Neuronal stem cell (in vitro differentiated cells): ENCODE measurements at regions not wholly inside any gene's neighbourhood (a gene's known extent, or its start where the extent isn't known, plus 50 kb on each side); places are given as distances from the start of the nearest gene placed in this dataset.

Experiments
- DNase-seq: peaks from one replicate; pipeline ENCODE4 v3.0.0-alpha.2; 2013; ENCODE audit warnings: low spot score
- H2AFZ ChIP-seq: one replicate; pipeline ENCODE4 v1.6.1; 2013; ENCODE audit warnings: mild to moderate bottlenecking, low read length, inconsistent platforms
- H2AK5ac ChIP-seq: 2 replicates; pipeline ENCODE4 v1.6.1; 2013; ENCODE audit warnings: low read depth, mild to moderate bottlenecking, inconsistent platforms, low read length, moderate library complexity, mixed read lengths
- H2BK120ac ChIP-seq: 2 replicates; pipeline ENCODE4 v1.6.1; 2013; ENCODE audit warnings: low read depth, mild to moderate bottlenecking, inconsistent platforms, low read length, moderate library complexity, mixed read lengths
- H2BK12ac ChIP-seq: one replicate; pipeline ENCODE4 v1.6.1; 2013; ENCODE audit warnings: low read length, inconsistent platforms
- H2BK15ac ChIP-seq: 2 replicates; pipeline ENCODE4 v1.6.1; 2013; ENCODE audit warnings: mild to moderate bottlenecking, low read length, inconsistent platforms, mixed read lengths
- H2BK5ac ChIP-seq: one replicate; pipeline ENCODE4 v1.6.1; 2013; ENCODE audit warnings: inconsistent platforms, mild to moderate bottlenecking, low read length, moderate library complexity
- H3K14ac ChIP-seq: one replicate; pipeline ENCODE4 v1.6.1; 2013; ENCODE audit warnings: low read length, inconsistent platforms
- H3K18ac ChIP-seq: 2 replicates; pipeline ENCODE4 v1.6.1; 2013; ENCODE audit warnings: low read length, inconsistent platforms
- H3K23ac ChIP-seq: 2 replicates; pipeline ENCODE4 v1.6.1; 2013; ENCODE audit warnings: low read depth, mild to moderate bottlenecking, mixed read lengths, low read length, inconsistent platforms; ENCODE audit not compliant: poor library complexity
- H3K27ac ChIP-seq: replicated peaks from 3 replicates; pipeline ENCODE4 v1.5.1; 2013; ENCODE audit warnings: low read length, inconsistent platforms
- H3K27me3 ChIP-seq, 3 experiments: 2 replicates each; pipeline ENCODE4 v1.6.1; 2013; ENCODE audit warnings: low read length in 3 of 3, mild to moderate bottlenecking in 2 of 3, inconsistent platforms in 1 of 3, low read depth in 1 of 3, mixed read lengths in 1 of 3, moderate library complexity in 1 of 3; ENCODE audit not compliant: control insufficient read depth in 3 of 3, insufficient read depth in 3 of 3
- H3K36me3 ChIP-seq, 2 donors: replicated peaks in 1 of 2; 2 replicates each; pipeline ENCODE4 v1.6.1; 2013; ENCODE audit warnings: low read length in 2 of 2; ENCODE audit not compliant: control insufficient read depth in 2 of 2, insufficient read depth in 2 of 2
- H3K4ac ChIP-seq: 2 replicates; pipeline ENCODE4 v1.6.1; 2013; ENCODE audit warnings: inconsistent platforms, mild to moderate bottlenecking, low read length, moderate library complexity
- H3K4me1 ChIP-seq, 2 donors: 1 replicate in 1 of 2; 2 replicates in 1 of 2; pipeline ENCODE4 v1.6.1; 2013; ENCODE audit warnings: low read length in 2 of 2, low read depth in 1 of 2; ENCODE audit not compliant: control insufficient read depth in 2 of 2, insufficient read depth in 1 of 2
- H3K4me2 ChIP-seq: one replicate; pipeline ENCODE4 v1.6.1; 2013; ENCODE audit warnings: mild to moderate bottlenecking, low read length, inconsistent platforms; ENCODE audit not compliant: insufficient read depth, poor library complexity, severe bottlenecking
- H3K4me3 ChIP-seq, 2 donors: 2 replicates each; pipeline ENCODE4 v1.5.1; 2013; ENCODE audit warnings: low read length in 2 of 2, mild to moderate bottlenecking in 2 of 2, inconsistent platforms in 1 of 2, moderate library complexity in 1 of 2
- H3K79me1 ChIP-seq: one replicate; pipeline ENCODE4 v1.6.1; 2013; ENCODE audit warnings: low read depth, mild to moderate bottlenecking, inconsistent platforms, low read length, moderate library complexity
- H3K9ac ChIP-seq: one replicate; pipeline ENCODE4 v1.6.1; 2013; ENCODE audit warnings: mild to moderate bottlenecking, low read depth, low read length, inconsistent platforms; ENCODE audit not compliant: poor library complexity
- H3K9me3 ChIP-seq, 2 donors: replicated peaks in 1 of 2; 2 replicates each; pipeline versions ENCODE3 to v1.6.1; 2013; ENCODE audit warnings: low read length in 2 of 2, mild to moderate bottlenecking in 2 of 2, inconsistent platforms in 1 of 2, low read depth in 1 of 2, mixed read lengths in 1 of 2, moderate library complexity in 1 of 2; ENCODE audit not compliant: control insufficient read depth in 2 of 2, insufficient read depth in 1 of 2
- H4K8ac ChIP-seq: one replicate; pipeline ENCODE4 v1.6.1; 2013; ENCODE audit warnings: low read depth, mild to moderate bottlenecking, inconsistent platforms, low read length, moderate library complexity
- H4K91ac ChIP-seq: one replicate; pipeline ENCODE4 v1.6.1; 2013; ENCODE audit warnings: low read length, low read depth, mild to moderate bottlenecking, inconsistent platforms; ENCODE audit not compliant: poor library complexity
- WGBS, 2 donors: extraction: QIAGEN DNeasy Blood & Tissue Kit; methylation state at CpG; one replicate each; pipeline ENCODE4 v1.1.7; 2013; ENCODE audit warnings: missing lambda C conversion rate in 2 of 2, mixed read lengths in 1 of 2; ENCODE audit not compliant: insufficient read length in 2 of 2, insufficient replicate concordance in 1 of 2; ENCODE audit errors: extremely low coverage in 2 of 2; 5-methylcytosine and 5-hydroxymethylcytosine counted together

GRCh38 chr18:53935399-53935798, 289.1 kb downstream of the MBD2 start:
- Histone ChIP-seq H2BK12ac (no peak overlapping the region), H3K4me2 (no peak overlapping the region), H3K4me3 (no peak overlapping the region), H3K36me3 (no peaks in the 10 kb centered on the region), H3K23ac (no peak overlapping the region), H3K4ac (no peak overlapping the region), H3K9me3 (no peaks in the 10 kb centered on the region), H4K8ac (no peak overlapping the region), H3K18ac (no peak overlapping the region), H2BK5ac (no peak overlapping the region), H2BK15ac (no peak overlapping the region), H2AK5ac (no peak overlapping the region), H3K4me1 (no peaks in the 10 kb centered on the region), H2AFZ (no peak overlapping the region), H3K14ac (no peak overlapping the region), H3K27me3 (no peaks in the 10 kb centered on the region), H2BK120ac (no peak overlapping the region), H3K9ac (no peak overlapping the region), H4K91ac (no peak overlapping the region), H3K79me1 (no peaks in the 10 kb centered on the region), H3K27ac (no peak overlapping the region)
- DNase-seq = no peak
- WGBS, 2 donors = no CpG with 5 or more reads among the region's 2 CpGs

- peak overlapping the region; percentile 93 for H4K8ac ChIP-seq
- H2BK120ac ChIP-seq = no peak overlapping the region
- H3K4ac ChIP-seq = peak overlapping the region; percentile 76
- H3K23ac ChIP-seq = peak overlapping the region; percentile 91
- no peak overlapping the region for H2AFZ ChIP-seq
- H4K91ac ChIP-seq = no peak overlapping the region
- DNase-seq = no peak
- peaks cover 0 to 8% of the 10 kb centered on the region in 2 donors for H3K9me3 ChIP-seq
- H2BK15ac ChIP-seq = no peak overlapping the region
- peaks cover 3% of the 10 kb centered on the region for H3K79me1 ChIP-seq
- peak overlapping the region; percentile 24 for H3K9ac ChIP-seq
- peak overlapping the region; percentile 99 for H2BK12ac ChIP-seq
- H3K27ac ChIP-seq = no peak overlapping the region
- H3K18ac ChIP-seq = peak overlapping the region; percentile 64
- peak overlapping the region; percentile 89 for H3K14ac ChIP-seq
- no peaks in the 10 kb centered on the region for H3K36me3 ChIP-seq
- H3K4me3 ChIP-seq = peak overlapping the region in 1 of 2 donors; percentile 70
- no peaks in the 10 kb centered on the region for H3K4me1 ChIP-seq
- H3K4me2 ChIP-seq = no peak overlapping the region
- peaks cover 0 to 2% (median 0%) of the 10 kb centered on the region in 3 experiments for H3K27me3 ChIP-seq
- WGBS, 2 donors = no CpG with 5 or more reads among the region's 25 CpGs
- no peak overlapping the region for H2AK5ac ChIP-seq
- H2BK5ac ChIP-seq = no peak overlapping the region
Observed at GRCh38 chr18:53920312-53921075, 304.0 kb downstream of the MBD2 start.

DNA sequence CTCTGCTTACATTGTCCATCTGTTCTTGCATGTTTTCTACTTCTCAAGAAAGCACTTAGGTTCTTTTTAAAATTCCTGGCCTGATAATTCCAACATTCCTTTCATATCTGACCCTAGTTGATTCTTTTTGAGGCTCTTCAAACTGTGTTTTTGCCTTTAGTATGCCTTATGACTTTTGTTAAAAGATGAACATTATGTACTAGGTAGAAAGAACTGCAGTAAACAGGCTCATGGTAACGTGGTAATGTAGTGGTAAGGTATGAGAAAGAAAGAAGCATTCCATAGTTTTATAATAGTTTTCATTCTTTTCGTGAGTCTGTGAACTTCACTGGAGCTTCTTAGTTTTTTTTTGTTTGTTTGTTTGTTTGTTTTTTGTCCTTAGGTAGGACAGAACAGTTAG, 306.4 kb downstream of the MBD2 start:
- Histone ChIP-seq H2BK15ac (no peak overlapping the region), H3K4me2 (no peak overlapping the region), H4K8ac (no peak overlapping the region), H3K4me3 (no peak overlapping the region), H3K27ac (no peak overlapping the region), H3K4me1 (no peaks in the 10 kb centered on the region), H3K23ac (no peak overlapping the region), H3K18ac (no peak overlapping the region), H2BK12ac (no peak overlapping the region), H3K14ac (no peak overlapping the region), H3K36me3 (no peaks in the 10 kb centered on the region), H2AK5ac (no peak overlapping the region), H3K9me3 (peaks cover 0 to 8% of the 10 kb centered on the region in 2 donors), H3K9ac (no peak overlapping the region), H3K27me3 (peaks cover 0 to 2% (median 0%) of the 10 kb centered on the region in 3 experiments), H2BK5ac (no peak overlapping the region), H3K4ac (no peak overlapping the region), H4K91ac (no peak overlapping the region), H3K79me1 (peaks cover 3% of the 10 kb centered on the region), H2AFZ (no peak overlapping the region), H2BK120ac (no peak overlapping the region)
- no CpG with 5 or more reads among the region's 2 CpGs for WGBS, 2 donors
- no peak for DNase-seq

DNA sequence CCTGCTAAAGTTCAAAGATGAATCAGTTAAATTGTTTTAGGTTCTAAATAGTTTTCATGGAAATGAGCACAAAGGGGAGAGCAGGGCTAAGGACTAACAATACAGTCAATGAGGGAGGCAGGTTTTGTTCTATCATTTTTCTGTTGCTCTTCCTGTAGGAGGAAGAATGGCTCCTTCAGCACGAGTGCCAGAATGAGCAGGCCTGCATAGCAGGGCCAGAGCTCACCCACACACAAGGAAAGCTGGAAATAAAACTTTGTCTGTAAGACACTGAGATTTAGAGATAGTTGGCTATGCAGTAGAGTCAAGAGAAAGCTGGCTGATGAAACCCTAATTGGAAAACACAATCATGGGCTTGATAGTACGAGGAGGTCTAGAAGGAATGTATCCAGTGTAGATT, 313.3 kb downstream of the MBD2 start:
- no peak overlapping the region for H3K4me2 ChIP-seq
- WGBS, 2 donors = no CpG with 5 or more reads among the region's 2 CpGs
- H4K8ac ChIP-seq = no peak overlapping the region
- H2BK12ac ChIP-seq = no peak overlapping the region
- no peak overlapping the region for H3K23ac ChIP-seq
- H3K4me3 ChIP-seq = no peak overlapping the region
- no peaks in the 10 kb centered on the region for H3K9me3 ChIP-seq
- H3K79me1 ChIP-seq = no peaks in the 10 kb centered on the region
- no peak overlapping the region for H3K14ac ChIP-seq
- H3K36me3 ChIP-seq = no peaks in the 10 kb centered on the region
- no peak overlapping the region for H2AK5ac ChIP-seq
- H4K91ac ChIP-seq = no peak overlapping the region
- no peak overlapping the region for H2BK15ac ChIP-seq
- H2BK5ac ChIP-seq = no peak overlapping the region
- peaks cover 3 to 6% of the 10 kb centered on the region in 2 donors for H3K4me1 ChIP-seq
- H2AFZ ChIP-seq = peak overlapping the region; percentile 84
- no peak overlapping the region for H3K9ac ChIP-seq
- no peak for DNase-seq
- H3K27me3 ChIP-seq = no peaks in the 10 kb centered on the region
- no peak overlapping the region for H3K4ac ChIP-seq
- no peak overlapping the region for H2BK120ac ChIP-seq
- H3K27ac ChIP-seq = no peak overlapping the region
- H3K18ac ChIP-seq = no peak overlapping the region
